ENCODE measurements at regions not wholly inside any gene's neighbourhood (a gene's known extent, or its start where the extent isn't known, plus 50 kb on each side); places are given as distances from the start of the nearest gene placed in this dataset.

DNA sequence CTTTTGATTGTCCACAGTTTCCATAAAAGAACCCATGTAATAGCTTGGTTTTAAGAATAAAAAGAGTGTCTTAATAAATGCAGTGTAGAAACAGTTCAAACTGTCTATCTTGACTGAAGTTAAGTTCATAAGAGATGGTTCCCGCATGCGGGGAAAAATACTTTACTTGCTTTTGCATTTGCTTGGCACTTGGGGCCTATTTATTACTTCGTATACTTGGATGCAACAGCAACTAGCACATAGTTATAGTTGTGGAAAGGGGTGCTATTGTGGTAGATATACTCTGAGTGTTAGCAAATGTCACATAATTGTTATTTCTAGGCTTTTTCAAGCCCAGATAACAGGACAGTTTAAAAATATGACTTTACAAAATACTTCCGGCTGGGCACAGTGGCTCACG, 97.7 kb upstream of the HMGCLL1 start:
- no peaks in the 10 kb centered on the region for H3K9me3 ChIP-seq (ENCODE audit: insufficient read depth, low read depth, low read length)
- Mint-ChIP-seq H3K27ac (ENCODE audit: unreplicated experiment) (no peak overlapping the region), H3K9me3 (ENCODE audit: unreplicated experiment) (no peaks in the 10 kb centered on the region), H3K27me3 (ENCODE audit: low read depth, unreplicated experiment) (no peaks in the 10 kb centered on the region), H3K4me1 (ENCODE audit: low read depth, unreplicated experiment) (peaks cover 3% of the 10 kb centered on the region), H3K4me3 (ENCODE audit: unreplicated experiment) (no peak overlapping the region), H3K36me3 (ENCODE audit: low read depth, unreplicated experiment) (no peaks in the 10 kb centered on the region)
- DNase-seq (ENCODE audit: low read depth) (no peak), FAIRE-seq (no peak)
- no peak overlapping the region for H3K9ac ChIP-seq (ENCODE audit: low read length)
- H3K4me2 ChIP-seq (ENCODE audit: low read length) = no peak overlapping the region
- H3K27me3 ChIP-seq (ENCODE audit: insufficient read depth, low read length) = no peaks in the 10 kb centered on the region
- H3K36me3 ChIP-seq (ENCODE audit: insufficient read depth, low read length) = no peaks in the 10 kb centered on the region
- H3K27ac ChIP-seq (ENCODE audit: low read depth, low read length) = no peak overlapping the region
- no peak overlapping the region for H3K4me3 ChIP-seq (ENCODE audit: insufficient read depth, low read depth, low read length)
- no peaks in the 10 kb centered on the region for H3K79me2 ChIP-seq (ENCODE audit: insufficient read depth, low read length)
- H4K20me1 ChIP-seq (ENCODE audit: insufficient read depth, low read length) = no peaks in the 10 kb centered on the region
- H2AFZ ChIP-seq (ENCODE audit: low read depth, low read length) = no peak overlapping the region
- TF ChIP-seq, protein P1, sequence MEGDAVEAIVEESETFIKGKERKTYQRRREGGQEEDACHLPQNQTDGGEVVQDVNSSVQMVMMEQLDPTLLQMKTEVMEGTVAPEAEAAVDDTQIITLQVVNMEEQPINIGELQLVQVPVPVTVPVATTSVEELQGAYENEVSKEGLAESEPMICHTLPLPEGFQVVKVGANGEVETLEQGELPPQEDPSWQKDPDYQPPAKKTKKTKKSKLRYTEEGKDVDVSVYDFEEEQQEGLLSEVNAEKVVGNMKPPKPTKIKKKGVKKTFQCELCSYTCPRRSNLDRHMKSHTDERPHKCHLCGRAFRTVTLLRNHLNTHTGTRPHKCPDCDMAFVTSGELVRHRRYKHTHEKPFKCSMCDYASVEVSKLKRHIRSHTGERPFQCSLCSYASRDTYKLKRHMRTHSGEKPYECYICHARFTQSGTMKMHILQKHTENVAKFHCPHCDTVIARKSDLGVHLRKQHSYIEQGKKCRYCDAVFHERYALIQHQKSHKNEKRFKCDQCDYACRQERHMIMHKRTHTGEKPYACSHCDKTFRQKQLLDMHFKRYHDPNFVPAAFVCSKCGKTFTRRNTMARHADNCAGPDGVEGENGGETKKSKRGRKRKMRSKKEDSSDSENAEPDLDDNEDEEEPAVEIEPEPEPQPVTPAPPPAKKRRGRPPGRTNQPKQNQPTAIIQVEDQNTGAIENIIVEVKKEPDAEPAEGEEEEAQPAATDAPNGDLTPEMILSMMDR (IDR thresholded peaks at IDR 0.05; ENCODE audit: insufficient read depth, low read depth, low read length) = no peak
- TF ChIP-seq EZH2 (IDR thresholded peaks at IDR 0.05; ENCODE audit: insufficient read depth, low read length) = no peak
- no peaks in the 10 kb centered on the region for H3K4me1 ChIP-seq (ENCODE audit: insufficient read depth, low read length)

DNA sequence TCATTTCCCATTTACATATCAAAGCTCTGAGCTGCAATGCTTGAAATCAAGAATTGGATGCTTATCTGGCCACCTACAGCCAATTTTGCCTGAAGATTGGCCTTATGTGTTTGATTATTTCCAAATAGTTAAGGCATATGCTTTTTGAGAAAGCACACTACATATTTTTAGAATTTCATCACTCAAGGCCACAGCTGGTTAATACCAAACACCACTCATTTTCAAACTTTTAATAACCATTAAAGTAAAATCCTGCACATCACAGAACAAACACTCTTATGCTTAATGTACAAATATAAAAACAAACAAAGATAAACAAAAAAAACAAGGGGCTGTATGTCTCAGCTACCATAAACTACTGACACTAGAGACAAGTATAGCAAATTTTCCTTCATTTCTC, 96.9 kb upstream of the HMGCLL1 start:
- Mint-ChIP-seq H3K27me3 (ENCODE audit: low read depth, unreplicated experiment) (no peaks in the 10 kb centered on the region), H3K27ac (ENCODE audit: unreplicated experiment) (no peak overlapping the region), H3K4me3 (ENCODE audit: unreplicated experiment) (no peak overlapping the region), H3K36me3 (ENCODE audit: low read depth, unreplicated experiment) (no peaks in the 10 kb centered on the region), H3K4me1 (ENCODE audit: low read depth, unreplicated experiment) (peaks cover 3% of the 10 kb centered on the region), H3K9me3 (ENCODE audit: unreplicated experiment) (no peaks in the 10 kb centered on the region)
- no peaks in the 10 kb centered on the region for H3K9me3 ChIP-seq (ENCODE audit: insufficient read depth, low read depth, low read length)
- no peaks in the 10 kb centered on the region for H3K36me3 ChIP-seq (ENCODE audit: insufficient read depth, low read length)
- H2AFZ ChIP-seq (ENCODE audit: low read depth, low read length) = no peak overlapping the region
- no peak overlapping the region for H3K4me2 ChIP-seq (ENCODE audit: low read length)
- no peaks in the 10 kb centered on the region for H3K4me1 ChIP-seq (ENCODE audit: insufficient read depth, low read length)
- H3K4me3 ChIP-seq (ENCODE audit: insufficient read depth, low read depth, low read length) = no peak overlapping the region
- H3K27me3 ChIP-seq (ENCODE audit: insufficient read depth, low read length) = no peaks in the 10 kb centered on the region
- no peak overlapping the region for H3K9ac ChIP-seq (ENCODE audit: low read length)
- no peaks in the 10 kb centered on the region for H4K20me1 ChIP-seq (ENCODE audit: insufficient read depth, low read length)
- FAIRE-seq = no peak
- H3K27ac ChIP-seq (ENCODE audit: low read depth, low read length) = no peak overlapping the region
- no peaks in the 10 kb centered on the region for H3K79me2 ChIP-seq (ENCODE audit: insufficient read depth, low read length)
- no peak for DNase-seq (ENCODE audit: low read depth)
- TF ChIP-seq, protein P1 (IDR thresholded peaks at IDR 0.05; ENCODE audit: insufficient read depth, low read depth, low read length) = no peak
- TF ChIP-seq EZH2 (IDR thresholded peaks at IDR 0.05; ENCODE audit: insufficient read depth, low read length) = no peak

- Histone ChIP-seq H4K20me1 (ENCODE audit: insufficient read depth, low read length) (no peaks in the 10 kb centered on the region), H3K9me3 (ENCODE audit: insufficient read depth, low read depth, low read length) (no peaks in the 10 kb centered on the region), H3K79me2 (ENCODE audit: insufficient read depth, low read length) (no peaks in the 10 kb centered on the region), H3K27ac (ENCODE audit: low read depth, low read length) (no peak overlapping the region), H3K27me3 (ENCODE audit: insufficient read depth, low read length) (no peaks in the 10 kb centered on the region), H3K4me2 (ENCODE audit: low read length) (no peak overlapping the region), H2AFZ (ENCODE audit: low read depth, low read length) (no peak overlapping the region), H3K4me1 (ENCODE audit: insufficient read depth, low read length) (no peaks in the 10 kb centered on the region), H3K4me3 (ENCODE audit: insufficient read depth, low read depth, low read length) (no peak overlapping the region), H3K36me3 (ENCODE audit: insufficient read depth, low read length) (no peaks in the 10 kb centered on the region), H3K9ac (ENCODE audit: low read length) (no peak overlapping the region)
- no peak for TF ChIP-seq EZH2 (IDR thresholded peaks at IDR 0.05; ENCODE audit: insufficient read depth, low read length)
- TF ChIP-seq, protein P1 (IDR thresholded peaks at IDR 0.05; ENCODE audit: insufficient read depth, low read depth, low read length) = no peak
- no peaks in the 10 kb centered on the region for H3K9me3 Mint-ChIP-seq (ENCODE audit: unreplicated experiment)
- no peak overlapping the region for H3K27ac Mint-ChIP-seq (ENCODE audit: unreplicated experiment)
- H3K4me1 Mint-ChIP-seq (ENCODE audit: low read depth, unreplicated experiment) = peaks cover 3% of the 10 kb centered on the region
- FAIRE-seq (no peak), DNase-seq (ENCODE audit: low read depth) (no peak)
- H3K27me3 Mint-ChIP-seq (ENCODE audit: low read depth, unreplicated experiment) = no peaks in the 10 kb centered on the region
- no peak overlapping the region for H3K4me3 Mint-ChIP-seq (ENCODE audit: unreplicated experiment)
- no peaks in the 10 kb centered on the region for H3K36me3 Mint-ChIP-seq (ENCODE audit: low read depth, unreplicated experiment)
These were observed 95.7 kb upstream of the HMGCLL1 start for GRCh38 chr6:55674672-55675071.
